ENCODE measurements at regions not wholly inside any gene's neighbourhood (a gene's known extent, or its start where the extent isn't known, plus 50 kb on each side); places are given as distances from the start of the nearest gene placed in this dataset.

GRCh38 chr6:154885214-154885613, 109.9 kb upstream of the TIAM2 start:
- DNase-seq = no peak

DNA sequence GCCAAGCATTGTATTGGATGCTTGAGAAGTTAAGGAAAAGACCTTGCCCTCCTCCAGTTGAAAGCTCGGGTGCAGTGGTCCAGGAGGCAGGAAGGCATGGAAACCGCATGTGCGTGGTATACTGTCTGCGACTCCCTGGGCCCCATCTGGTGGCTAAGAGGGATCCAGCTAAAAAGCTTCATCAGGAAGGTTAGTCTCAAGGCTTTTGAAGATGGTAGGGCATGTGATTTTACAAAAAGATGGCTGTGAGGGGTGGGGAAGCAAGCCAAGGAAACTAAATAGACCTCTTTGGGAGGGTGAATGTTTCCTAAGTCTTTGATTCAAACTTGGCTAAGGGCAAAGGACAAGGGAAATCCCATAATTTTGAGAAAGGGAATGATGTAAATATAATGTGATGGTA, 109.1 kb upstream of the TIAM2 start:
- DNase-seq = no peak

DNA sequence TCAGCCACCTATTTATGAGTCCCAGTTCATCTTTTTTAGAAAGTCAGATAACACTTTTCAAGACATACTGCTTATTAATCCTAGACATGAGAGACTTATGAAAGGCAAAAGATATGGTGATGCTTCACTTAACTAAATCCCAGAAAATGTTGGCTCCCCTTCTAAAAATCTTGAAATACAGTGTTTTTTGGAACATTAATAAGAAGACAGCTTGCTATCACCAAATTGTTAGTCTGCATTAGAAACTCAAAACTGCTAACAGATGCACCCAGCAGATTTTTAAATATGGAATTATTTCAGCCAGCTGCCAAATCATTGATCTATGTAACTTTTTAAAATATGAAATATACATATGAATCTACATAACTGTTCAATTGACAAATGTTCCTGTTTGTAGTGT, 108.6 kb upstream of the TIAM2 start:
- no peak for DNase-seq

DNA sequence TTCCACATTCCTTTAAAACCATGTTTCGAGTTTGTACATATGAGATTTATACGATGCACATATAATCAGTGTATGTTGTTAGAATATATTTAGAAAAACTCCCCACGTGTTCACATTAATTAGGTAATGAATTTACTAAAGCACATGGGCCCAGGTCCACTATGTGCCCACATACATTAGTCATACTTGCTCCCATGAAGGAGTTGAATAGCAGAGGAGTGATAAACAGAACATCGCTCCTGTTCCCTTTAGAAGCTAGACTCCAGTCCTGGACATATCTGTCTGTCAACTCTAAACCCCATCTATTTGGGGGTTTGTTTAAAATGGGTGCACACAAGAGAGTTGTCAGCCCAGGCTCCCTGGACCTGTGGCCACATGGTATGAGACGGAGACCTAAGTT, 108.1 kb upstream of the TIAM2 start:
- DNase-seq = no peak

DNA sequence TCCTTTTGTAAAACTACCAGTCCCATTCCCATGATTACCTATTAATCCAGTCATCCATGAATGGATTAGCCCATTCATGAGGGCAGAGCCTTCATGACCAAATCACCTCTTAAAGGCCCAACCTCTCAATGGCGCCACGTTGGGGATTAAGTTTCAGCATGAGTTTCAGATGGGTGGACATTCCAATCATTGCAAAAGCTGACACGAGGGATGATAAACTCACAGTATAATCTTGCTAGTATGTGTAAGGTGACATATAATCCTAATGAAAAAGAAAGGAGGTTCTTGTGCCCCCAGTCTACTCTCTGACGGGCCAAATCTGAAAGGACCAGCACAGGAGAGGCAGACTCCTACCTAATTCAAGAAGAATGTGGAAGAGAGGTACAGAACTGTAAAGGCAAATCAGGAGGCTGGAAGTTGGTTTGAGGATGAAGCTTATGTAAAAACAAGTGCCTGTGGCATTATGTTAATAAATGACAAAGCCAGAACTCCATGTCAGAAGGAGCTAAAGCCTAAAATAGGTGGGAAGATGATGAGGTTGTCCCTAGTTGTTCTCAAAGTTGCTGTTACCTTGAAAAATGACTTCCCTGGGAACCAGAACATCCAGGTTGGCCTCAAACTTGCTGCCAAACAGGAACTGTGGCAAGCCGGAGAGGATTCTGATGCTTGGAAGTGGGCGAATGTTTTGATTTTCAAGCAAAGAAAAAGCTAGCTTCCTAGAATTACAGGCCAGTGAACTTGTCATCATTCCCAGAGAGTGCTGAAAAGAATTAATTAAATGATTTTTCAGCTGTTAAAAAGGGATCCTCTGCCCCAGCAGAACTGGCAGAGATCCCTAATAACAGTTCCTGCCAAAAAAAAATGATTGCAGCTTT, 106.5 kb upstream of the TIAM2 start:
- DNase-seq = no peak

DNA sequence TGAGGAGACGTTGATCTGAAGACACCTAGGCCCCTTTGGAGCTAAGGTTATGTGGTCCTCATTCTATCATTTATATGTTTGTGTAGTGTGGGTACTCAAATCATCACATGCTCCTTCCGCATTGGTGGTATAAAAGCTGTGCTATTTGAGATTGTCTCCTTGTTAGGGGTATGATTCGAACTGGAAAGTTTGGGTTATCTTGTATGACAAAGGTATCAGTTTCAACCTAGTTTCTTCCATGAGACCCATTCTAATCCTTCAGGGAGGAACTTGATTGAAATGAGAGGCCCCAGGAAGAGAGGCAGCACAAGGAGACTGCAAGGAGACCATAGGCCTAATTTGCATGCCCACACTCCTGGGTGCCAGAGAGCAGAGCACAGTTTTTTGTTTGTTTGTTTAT, 104.2 kb upstream of the TIAM2 start:
- no peak for DNase-seq

DNA sequence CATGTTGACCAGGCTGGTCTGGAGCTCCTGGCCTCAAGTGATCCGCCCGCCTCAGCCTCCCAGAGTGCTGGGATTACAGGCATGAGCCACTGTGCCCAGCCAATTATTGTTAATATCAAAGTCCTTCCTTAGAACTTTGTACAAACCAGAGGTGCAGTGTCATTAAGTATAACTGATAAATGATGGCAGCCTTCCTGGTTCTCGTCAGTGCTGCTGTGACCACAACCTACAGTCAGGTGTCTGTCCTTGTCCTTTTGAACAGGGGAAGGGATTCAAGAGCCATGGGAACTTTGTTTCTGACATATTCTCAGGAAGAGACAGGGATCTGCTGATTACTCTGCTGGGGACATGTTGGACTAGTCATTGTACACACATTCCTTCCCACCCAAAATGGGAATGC, 103.2 kb upstream of the TIAM2 start:
- DNase-seq = no peak

DNA sequence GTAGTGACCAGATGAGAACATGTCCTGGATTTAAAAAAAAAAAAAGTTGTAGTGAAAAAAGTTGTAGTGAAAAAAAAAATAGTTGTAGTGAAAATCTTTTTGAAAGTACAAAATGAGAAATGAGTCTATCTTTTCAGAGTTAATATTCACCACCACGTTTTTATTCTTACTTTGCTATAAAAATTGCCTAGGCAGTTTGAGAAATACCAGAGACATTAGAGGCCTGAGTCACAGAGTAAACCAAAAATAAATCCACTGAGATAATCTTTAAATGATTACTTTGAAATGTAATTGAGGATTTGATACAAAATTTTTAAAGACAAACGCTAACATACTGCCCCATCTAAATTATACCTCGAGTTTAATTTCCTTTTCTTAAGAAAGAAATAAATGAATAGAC, 101.2 kb upstream of the TIAM2 start:
- DNase-seq = no peak

DNA sequence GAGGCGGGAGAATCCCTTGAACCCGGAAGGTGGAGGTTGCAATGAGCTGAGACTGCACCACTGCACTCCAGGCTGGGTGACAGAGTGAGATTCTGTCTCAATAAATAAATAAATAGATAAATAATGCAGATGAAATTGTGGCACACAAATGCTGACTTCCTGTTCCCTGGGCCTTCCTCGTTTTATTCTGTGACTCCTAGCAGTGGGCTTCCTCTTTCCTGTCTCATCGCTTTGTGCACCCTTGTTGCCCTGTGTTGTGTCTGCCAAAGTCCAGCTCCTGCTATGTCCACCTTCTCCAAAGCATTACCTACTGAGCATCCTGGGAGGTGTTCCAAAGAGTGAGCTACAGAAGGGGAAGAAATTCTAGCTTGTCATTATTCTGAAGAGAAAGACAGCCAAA, 100.2 kb upstream of the TIAM2 start:
- no peak for DNase-seq

DNA sequence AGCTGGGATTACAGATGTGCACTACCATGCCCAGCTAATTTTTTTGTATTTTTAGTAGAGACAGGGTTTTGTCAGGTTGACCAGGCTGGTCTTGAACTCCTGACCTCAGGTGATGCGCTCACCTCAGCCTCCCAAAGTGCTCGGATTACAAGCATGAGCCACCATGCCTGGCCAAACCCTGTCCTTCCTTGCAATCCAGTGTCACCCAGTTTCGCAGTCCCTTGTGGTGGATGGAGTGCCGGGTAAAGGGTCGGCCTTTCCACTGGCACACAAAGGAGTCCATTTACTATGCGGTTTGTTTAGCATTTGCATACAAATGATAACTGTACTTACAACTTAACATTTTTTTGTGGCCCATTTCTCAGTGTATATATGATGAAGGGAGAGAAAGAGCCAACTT, 99.3 kb upstream of the TIAM2 start:
- DNase-seq = no peak

- no peak for DNase-seq
Observed at GRCh38 chr6:154898821-154899220, 96.3 kb upstream of the TIAM2 start.

- no peak for DNase-seq
Observed at GRCh38 chr6:154899824-154900463, 95.2 kb upstream of the TIAM2 start.

- no peak for DNase-seq
Observed at GRCh38 chr6:154901876-154902552, 93.1 kb upstream of the TIAM2 start.

- DNase-seq = no peak
Observed at GRCh38 chr6:154907291-154907690, 87.8 kb upstream of the TIAM2 start.

- no peak for DNase-seq
Observed at GRCh38 chr6:154908723-154909122, 86.4 kb upstream of the TIAM2 start.

DNA sequence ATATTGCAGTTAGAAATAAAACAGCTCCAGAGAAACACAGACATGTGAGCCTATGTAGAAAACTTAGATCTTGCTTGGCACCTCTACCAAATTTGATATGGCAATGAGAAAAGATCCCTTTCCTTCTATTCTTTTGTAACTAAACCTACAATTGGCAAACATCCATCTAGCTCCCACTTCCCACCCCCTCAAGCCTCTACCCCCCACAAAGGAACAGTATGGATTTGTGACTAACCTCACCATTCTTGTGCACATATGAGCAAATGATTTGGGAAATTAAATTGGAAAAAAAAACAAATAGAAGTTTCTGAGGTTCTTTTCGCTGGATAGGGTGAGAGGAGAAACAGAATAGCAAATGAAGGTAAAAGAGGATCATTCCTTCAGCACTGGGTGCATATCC, 85.8 kb upstream of the TIAM2 start:
- no peak for DNase-seq

DNA sequence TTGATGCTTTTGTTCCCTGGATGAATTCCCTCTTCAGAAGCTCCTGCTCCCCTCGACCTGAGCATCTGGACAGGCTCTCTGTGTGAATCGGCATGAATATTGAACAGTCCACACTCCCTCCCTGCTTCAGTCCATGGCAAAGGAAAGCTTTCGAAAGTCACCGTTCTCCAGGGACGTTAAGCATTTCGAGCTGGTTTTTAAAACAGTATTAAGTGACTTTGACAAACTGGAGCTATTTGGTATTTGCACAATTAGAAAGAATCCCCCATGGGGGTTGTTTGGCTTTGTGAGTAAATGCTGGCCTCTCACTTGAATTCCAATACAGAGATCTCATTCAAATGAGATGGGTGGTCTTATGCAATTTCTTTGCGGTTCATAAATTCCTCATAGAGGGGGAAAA, 85.3 kb upstream of the TIAM2 start:
- DNase-seq = no peak

GRCh38 chr6:154914288-154914687, 80.8 kb upstream of the TIAM2 start:
- DNase-seq = no peak

- no peak for DNase-seq
Observed at GRCh38 chr6:154916857-154917256, 78.3 kb upstream of the TIAM2 start.

DNA sequence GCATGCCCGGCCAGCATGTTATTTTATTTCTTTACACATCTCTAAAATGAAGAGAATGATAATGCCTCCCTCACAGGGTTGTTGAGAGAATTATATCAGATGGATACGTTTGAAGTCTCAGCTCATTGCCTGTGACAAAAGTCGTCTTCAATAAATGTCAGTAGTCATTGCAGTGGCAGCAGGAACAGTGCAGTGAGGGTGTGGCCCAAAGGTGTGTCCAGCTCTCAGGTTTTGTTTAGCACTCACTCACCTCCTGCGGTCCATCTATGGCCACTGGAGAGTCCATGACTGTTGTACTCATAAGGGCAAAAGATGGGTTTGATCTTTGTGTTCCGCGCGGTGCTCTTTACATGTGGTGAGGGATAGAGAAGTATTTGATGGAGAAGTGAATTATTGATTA, 77.2 kb upstream of the TIAM2 start:
- no peak for DNase-seq

GRCh38 chr6:154919806-154920205, 75.3 kb upstream of the TIAM2 start:
- DNase-seq = no peak

DNA sequence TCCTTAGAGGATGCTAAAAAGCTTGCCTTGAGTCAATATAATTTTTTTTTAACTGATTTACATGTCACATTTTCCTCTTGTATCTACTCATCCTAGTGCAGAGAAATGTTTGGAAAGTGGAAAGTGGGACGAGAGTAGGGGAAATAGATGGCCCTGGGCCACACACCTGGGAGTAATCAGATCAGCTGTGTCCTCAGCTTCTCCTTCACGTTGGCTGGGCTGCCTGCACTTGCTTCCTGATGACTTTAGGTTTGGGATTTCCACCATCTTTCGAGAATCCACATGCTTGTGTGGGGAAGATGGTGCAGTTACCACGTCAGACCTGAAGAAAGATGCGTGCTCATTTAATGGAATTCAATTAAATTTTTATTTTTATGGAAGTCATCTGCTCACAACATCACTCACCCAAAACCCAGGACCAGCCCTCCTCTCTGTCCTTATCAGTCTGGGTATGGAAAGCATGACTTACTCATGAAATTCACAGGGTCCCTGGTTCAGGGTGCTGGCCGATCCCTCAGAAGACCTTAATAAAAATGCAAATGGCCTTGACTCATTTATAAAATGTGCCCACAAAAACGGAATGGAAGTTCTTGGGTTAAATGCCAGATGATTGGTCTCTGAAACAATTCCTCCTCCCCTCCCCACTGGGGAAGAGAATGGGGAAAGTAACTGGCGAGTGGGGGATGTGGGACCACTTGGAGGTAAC, 74.5 kb upstream of the TIAM2 start:
- no peak for DNase-seq

- no peak for DNase-seq
Observed at GRCh38 chr6:154921482-154921881, 73.6 kb upstream of the TIAM2 start.

Measured in NCI-H524 treated with DMSO at 0.1 percent for 48 hours (cell line).